ENCODE measurements at regions not wholly inside any gene's neighbourhood (a gene's known extent, or its start where the extent isn't known, plus 50 kb on each side); places are given as distances from the start of the nearest gene placed in this dataset.

DNA sequence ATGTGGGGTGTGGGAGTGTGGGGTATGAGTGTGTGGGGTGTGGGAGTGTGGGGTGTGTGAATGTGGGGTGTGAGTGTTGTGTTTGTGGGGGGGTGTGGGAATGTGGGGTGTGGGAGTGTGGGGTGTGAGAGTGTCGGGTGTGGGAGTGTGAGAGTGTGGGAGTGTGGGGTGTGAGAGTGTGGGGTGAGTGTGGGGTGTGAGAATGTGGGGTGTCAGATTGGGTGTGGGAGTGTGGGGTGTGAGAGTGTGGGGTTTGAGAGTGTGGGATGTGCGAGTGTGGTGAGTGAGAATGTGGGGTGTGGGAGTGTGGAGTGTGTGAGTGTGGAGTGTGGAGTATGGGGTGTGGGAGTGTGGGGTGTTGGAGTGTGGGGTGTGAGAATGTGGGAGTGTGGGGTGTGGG, 50.1 kb upstream of the EN2 start:
- TF ChIP-seq, protein P1, sequence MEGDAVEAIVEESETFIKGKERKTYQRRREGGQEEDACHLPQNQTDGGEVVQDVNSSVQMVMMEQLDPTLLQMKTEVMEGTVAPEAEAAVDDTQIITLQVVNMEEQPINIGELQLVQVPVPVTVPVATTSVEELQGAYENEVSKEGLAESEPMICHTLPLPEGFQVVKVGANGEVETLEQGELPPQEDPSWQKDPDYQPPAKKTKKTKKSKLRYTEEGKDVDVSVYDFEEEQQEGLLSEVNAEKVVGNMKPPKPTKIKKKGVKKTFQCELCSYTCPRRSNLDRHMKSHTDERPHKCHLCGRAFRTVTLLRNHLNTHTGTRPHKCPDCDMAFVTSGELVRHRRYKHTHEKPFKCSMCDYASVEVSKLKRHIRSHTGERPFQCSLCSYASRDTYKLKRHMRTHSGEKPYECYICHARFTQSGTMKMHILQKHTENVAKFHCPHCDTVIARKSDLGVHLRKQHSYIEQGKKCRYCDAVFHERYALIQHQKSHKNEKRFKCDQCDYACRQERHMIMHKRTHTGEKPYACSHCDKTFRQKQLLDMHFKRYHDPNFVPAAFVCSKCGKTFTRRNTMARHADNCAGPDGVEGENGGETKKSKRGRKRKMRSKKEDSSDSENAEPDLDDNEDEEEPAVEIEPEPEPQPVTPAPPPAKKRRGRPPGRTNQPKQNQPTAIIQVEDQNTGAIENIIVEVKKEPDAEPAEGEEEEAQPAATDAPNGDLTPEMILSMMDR (IDR thresholded peaks at IDR 0.05; ENCODE audit: control extremely low read depth, extremely low read depth), result no peak
- H3K27ac ChIP-seq (ENCODE audit: low read depth in 1 of 2, low read length in 1 of 2), result no peak overlapping the region
- no peak overlapping the region for H3K4me3 ChIP-seq
- peaks cover 0 to 9% (median 0%) of the 10 kb centered on the region in 5 donors for H3K4me1 ChIP-seq (ENCODE audit: control insufficient read depth in 5 of 5, insufficient read depth in 5 of 5, low read length in 5 of 5)
- no peaks in the 10 kb centered on the region for H3K36me3 ChIP-seq (ENCODE audit: control insufficient read depth in 4 of 4, insufficient read depth in 4 of 4, low read length in 4 of 4)
- WGBS, 2 donors, result 80 to 85% methylated on average over 1 to 2 of the region's 2 CpGs
- ATAC-seq (ENCODE audit: insufficient read depth, low FRiP score) (no peak), DNase-seq (no peak)
- H3K9me3 ChIP-seq (ENCODE audit: control insufficient read depth in 4 of 4, insufficient read depth in 3 of 4, low read length in 3 of 4), result no peaks in the 10 kb centered on the region
- H3K9ac ChIP-seq (ENCODE audit: insufficient read depth in 1 of 2, low read length in 2 of 2), result no peak overlapping the region
- H3K27me3 ChIP-seq (ENCODE audit: control insufficient read depth in 3 of 3, insufficient read depth in 3 of 3, low read length in 2 of 3), result peaks cover 8 to 18% (median 11%) of the 10 kb centered on the region in 3 donors

Measured in lung (tissue), 11 donors.